Breast epithelium (tissue), 4 donors: ENCODE measurements at regions not wholly inside any gene's neighbourhood (a gene's known extent, or its start where the extent isn't known, plus 50 kb on each side); places are given as distances from the start of the nearest gene placed in this dataset.

Experiments
- DNase-seq, 2 donors: peaks; one replicate each; pipeline ENCODE4 v3.0.0-alpha.2; 2019; ENCODE audit warnings: low spot score in 2 of 2
- H3K27ac ChIP-seq, 2 donors: fragments of 200-600 bp; sonication (generic) in 1 of 2; one replicate each; pipeline ENCODE4 v1.5.1; 2016 to 2019; ENCODE audit warnings: mild to moderate bottlenecking in 1 of 2
- H3K27me3 ChIP-seq, 2 donors: fragments of 200-600 bp; sonication (generic) in 1 of 2; one replicate each; pipeline versions ENCODE4 v1.5.1 to v1.6.0; 2017 to 2019; ENCODE audit warnings: control low read depth in 1 of 2, mild to moderate bottlenecking in 1 of 2
- H3K36me3 ChIP-seq: fragments of 200-600 bp; one replicate; pipeline ENCODE4 v1.5.1; 2019
- H3K4me1 ChIP-seq, 2 donors: fragments of 200-600 bp; sonication (generic); one replicate each; pipeline ENCODE4 v1.5.1; 2016 to 2019; ENCODE audit warnings: control low read depth in 1 of 2
- H3K4me3 ChIP-seq, 3 donors: fragments of 200-600 bp; sonication (generic); 1 replicate in 2 of 3; 2 replicates in 1 of 3; pipeline ENCODE4 v1.5.1; 2016 to 2019; ENCODE audit warnings: mild to moderate bottlenecking in 3 of 3, moderate library complexity in 2 of 3
- H3K9me3 ChIP-seq, 2 donors: fragments of 200-600 bp; sonication (generic) in 1 of 2; one replicate each; pipeline ENCODE4 v1.5.1; 2016 to 2019; ENCODE audit warnings: control low read depth in 1 of 2
- CTCF ChIP-seq, 3 donors: fragments of 450-650 bp; IDR thresholded peaks; one replicate each; pipeline ENCODE4 v1.5.1; 2016 to 2017; ENCODE audit warnings: antibody characterized with exemption in 3 of 3, mild to moderate bottlenecking in 3 of 3, moderate library complexity in 3 of 3
- POLR2A ChIP-seq: fragments of 450-650 bp; IDR thresholded peaks from one replicate; pipeline ENCODE4 v1.6.1; 2016; ENCODE audit warnings: antibody characterized with exemption, mild to moderate bottlenecking, moderate library complexity
- POLR2AphosphoS5 ChIP-seq, 3 donors: sonication (generic); formaldehyde crosslinking; IDR thresholded peaks; one replicate each; pipeline ENCODE4 v1.6.1; 2017; ENCODE audit warnings: antibody characterized with exemption in 3 of 3
- intact Hi-C: fragments of 100-400 bp; cut with DNase I; formaldehyde crosslinking; loops from one replicate; pipeline ENCODE4 v1.15.1; 2023; ENCODE audit warnings: low total_unique reads

GRCh38 chr14:39614297-39614923 lies 182.2 kb upstream of the FBXO33 start:
- intact Hi-C loops = no loop called here
- Histone ChIP-seq H3K4me1 (no peaks in the 10 kb centered on the region), H3K36me3 (no peaks in the 10 kb centered on the region), H3K27me3 (no peaks in the 10 kb centered on the region), H3K4me3 (no peak overlapping the region), H3K27ac (no peak overlapping the region), H3K9me3 (no peaks in the 10 kb centered on the region)
- DNase-seq = no peak
- TF ChIP-seq POLR2A (no peak), CTCF (IDR thresholded peaks at IDR 0.05) (no peak), POLR2AphosphoS5 (IDR thresholded peaks at IDR 0.05) (no peak)

- Histone ChIP-seq H3K27ac (no peak overlapping the region), H3K4me3 (no peak overlapping the region), H3K9me3 (no peaks in the 10 kb centered on the region), H3K4me1 (no peaks in the 10 kb centered on the region), H3K36me3 (no peaks in the 10 kb centered on the region), H3K27me3 (no peaks in the 10 kb centered on the region)
- TF ChIP-seq POLR2AphosphoS5 (IDR thresholded peaks at IDR 0.05) = no peak
- DNase-seq = no peak
- intact Hi-C loops = no loop called here
Observed at GRCh38 chr14:39609119-39609518, 176.9 kb upstream of the FBXO33 start.

GRCh38 chr14:39607978-39608377 lies 175.7 kb upstream of the FBXO33 start:
- H3K4me3 ChIP-seq = no peak overlapping the region
- TF ChIP-seq CTCF (IDR thresholded peaks at IDR 0.05) = no peak
- no peak for TF ChIP-seq POLR2A
- TF ChIP-seq POLR2AphosphoS5 (IDR thresholded peaks at IDR 0.05) = no peak
- H3K36me3 ChIP-seq = no peaks in the 10 kb centered on the region
- H3K9me3 ChIP-seq = no peaks in the 10 kb centered on the region
- intact Hi-C loops = no loop called here
- DNase-seq = no peak
- no peak overlapping the region for H3K27ac ChIP-seq
- no peaks in the 10 kb centered on the region for H3K4me1 ChIP-seq
- H3K27me3 ChIP-seq = no peaks in the 10 kb centered on the region

GRCh38 chr14:39603942-39604341 lies 171.7 kb upstream of the FBXO33 start:
- Histone ChIP-seq H3K9me3 (peaks cover 0 to 2% of the 10 kb centered on the region in 2 donors), H3K4me1 (no peaks in the 10 kb centered on the region), H3K27ac (no peak overlapping the region), H3K36me3 (no peaks in the 10 kb centered on the region), H3K27me3 (no peaks in the 10 kb centered on the region), H3K4me3 (no peak overlapping the region)
- no peak for DNase-seq
- no peak for TF ChIP-seq CTCF (IDR thresholded peaks at IDR 0.05)
- no peak for TF ChIP-seq POLR2AphosphoS5 (IDR thresholded peaks at IDR 0.05)
- intact Hi-C loops = no loop called here

- Histone ChIP-seq H3K9me3 (peaks cover 0 to 4% of the 10 kb centered on the region in 2 donors), H3K27ac (no peak overlapping the region), H3K27me3 (no peaks in the 10 kb centered on the region), H3K4me3 (no peak overlapping the region), H3K4me1 (no peaks in the 10 kb centered on the region), H3K36me3 (no peaks in the 10 kb centered on the region)
- intact Hi-C loops = no loop called here
- no peak for DNase-seq
- no peak for TF ChIP-seq CTCF (IDR thresholded peaks at IDR 0.05)
- TF ChIP-seq POLR2A = no peak
- no peak for TF ChIP-seq POLR2AphosphoS5 (IDR thresholded peaks at IDR 0.05)
Observed at GRCh38 chr14:39593377-39593776, 161.1 kb upstream of the FBXO33 start.
